Caco-2 (cell line): ENCODE measurements at regions not wholly inside any gene's neighbourhood (a gene's known extent, or its start where the extent isn't known, plus 50 kb on each side); places are given as distances from the start of the nearest gene placed in this dataset.

Source experiments
- BruUV-seq: library from RNA; stranded (reverse); fragments of 400-500 nt; replicated peaks from 2 replicates; lab custom pipeline; 2021; lab: Mats Ljungman, UMichigan
- CTCF ChIA-PET: fragments of 300-600 bp; sonication (Branson Sonifier 250); formaldehyde crosslinking; loops from one replicate; lab custom pipeline; 2022; ENCODE audit warnings: antibody characterized with exemption; lab: Charles Lee
- POLR2A ChIA-PET: fragments of 300-600 bp; sonication (Branson Sonifier 250); formaldehyde crosslinking; loops from one replicate; lab custom pipeline; 2022; ENCODE audit warnings: antibody characterized with exemption; lab: Charles Lee
- DNase-seq, 2 experiments: peaks; one replicate each; pipeline versions ENCODE4 v3.0.0 to v3.0.0-alpha.2; 2020 to 2022
- H3K27me3 ChIP-seq: replicated peaks from 2 replicates; pipeline ENCODE4 v1.6.0; 2011; ENCODE audit warnings: low read length; ENCODE audit not compliant: control insufficient read depth, insufficient read depth
- H3K36me3 ChIP-seq: 2 replicates; pipeline ENCODE4 v1.5.1; 2011; ENCODE audit warnings: low read length; ENCODE audit not compliant: control insufficient read depth, insufficient read depth
- H3K4me1 ChIP-seq: fragments of 250-450 bp; sonication (Bioruptor Pico); 2 replicates; pipeline ENCODE4 v1.5.1; 2020; ENCODE audit warnings: mild to moderate bottlenecking
- H3K4me3 ChIP-seq: 2 replicates; pipeline ENCODE4 v1.5.1; 2011; ENCODE audit warnings: low read depth, mild to moderate bottlenecking, control low read depth, low read length
- H3K9me3 ChIP-seq: fragments of 250-450 bp; sonication (Bioruptor Pico); 2 replicates; pipeline ENCODE4 v1.5.1; 2020; ENCODE audit warnings: mild to moderate bottlenecking, moderate library complexity
- H3K27ac Mint-ChIP-seq: one replicate; pipeline ENCODE4 v1.8.0; 2022; ENCODE audit warnings: mixed read lengths; ENCODE audit not compliant: unreplicated experiment
- H3K27me3 Mint-ChIP-seq: one replicate; pipeline ENCODE4 v1.8.0; 2022; ENCODE audit warnings: mixed read lengths; ENCODE audit not compliant: insufficient read depth, unreplicated experiment
- H3K36me3 Mint-ChIP-seq: one replicate; pipeline ENCODE4 v1.8.0; 2022; ENCODE audit warnings: mild to moderate bottlenecking, mixed read lengths; ENCODE audit not compliant: insufficient read depth, unreplicated experiment
- H3K4me1 Mint-ChIP-seq: one replicate; pipeline ENCODE4 v1.8.0; 2022; ENCODE audit warnings: low read depth, mixed read lengths; ENCODE audit not compliant: unreplicated experiment
- H3K4me3 Mint-ChIP-seq: one replicate; pipeline ENCODE4 v1.8.0; 2022; ENCODE audit warnings: mild to moderate bottlenecking, moderate library complexity, mixed read lengths; ENCODE audit not compliant: unreplicated experiment
- H3K9me3 Mint-ChIP-seq: one replicate; pipeline ENCODE4 v1.8.0; 2022; ENCODE audit warnings: mixed read lengths; ENCODE audit not compliant: unreplicated experiment
- intact Hi-C: fragments of 100-400 bp; cut with micrococcal nuclease; formaldehyde crosslinking; loops from one replicate; pipeline ENCODE4 v1.10.0; 2022; ENCODE audit not compliant: unreplicated experiment
- TF ChIP-seq, protein P1 (sequence below), 2 experiments: fragments of 200-600 bp in 1 of 2; IDR thresholded peaks; 1 replicate in 1 of 2; 2 replicates in 1 of 2; pipeline versions ENCODE4 v1.5.1 to v1.8.0; 2011 to 2022; ENCODE audit warnings: antibody characterized with exemption in 1 of 2, control low read depth in 1 of 2, inconsistent platforms in 1 of 2, low read depth in 1 of 2, low read length in 1 of 2, mild to moderate bottlenecking in 1 of 2, moderate library complexity in 1 of 2; ENCODE audit not compliant: insufficient read depth in 1 of 2, severe bottlenecking in 1 of 2, unreplicated experiment in 1 of 2

DNA sequence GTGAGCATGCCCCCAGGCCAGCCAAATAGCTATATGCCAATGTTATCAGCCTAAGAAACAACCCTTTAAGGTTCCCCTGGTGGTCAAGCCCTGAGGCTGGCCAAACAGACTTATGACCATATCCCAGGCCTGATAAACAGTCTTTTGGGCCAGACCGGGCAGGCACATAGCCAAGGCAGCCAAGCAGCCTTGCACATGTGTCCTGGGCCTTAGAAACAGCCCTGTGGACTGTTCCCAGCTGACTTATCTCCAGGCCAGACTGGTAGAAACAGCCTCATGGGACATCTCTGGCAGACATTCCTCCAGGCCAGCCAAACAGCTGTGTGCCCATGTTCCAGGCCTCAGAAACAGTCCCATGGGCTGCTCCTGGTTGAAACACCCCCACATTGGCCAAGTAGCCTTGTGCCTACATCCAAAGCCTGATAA is 295.0 kb upstream of the MGAT4C start:
- no peaks in the 10 kb centered on the region for H3K27me3 ChIP-seq
- Mint-ChIP-seq H3K9me3 (no peaks in the 10 kb centered on the region), H3K4me3 (no peak overlapping the region), H3K4me1 (no peaks in the 10 kb centered on the region), H3K36me3 (no peaks in the 10 kb centered on the region), H3K27me3 (no peaks in the 10 kb centered on the region), H3K27ac (no peak overlapping the region)
- intact Hi-C loops, result no loop called here
- no peaks in the 10 kb centered on the region for H3K9me3 ChIP-seq
- H3K4me3 ChIP-seq, result no peak overlapping the region
- no peak for DNase-seq
- no peaks in the 10 kb centered on the region for H3K4me1 ChIP-seq
- CTCF ChIA-PET, result no interaction called here
- POLR2A ChIA-PET, result no interaction called here
- no peaks in the 10 kb centered on the region for H3K36me3 ChIP-seq
- TF ChIP-seq, protein P1, sequence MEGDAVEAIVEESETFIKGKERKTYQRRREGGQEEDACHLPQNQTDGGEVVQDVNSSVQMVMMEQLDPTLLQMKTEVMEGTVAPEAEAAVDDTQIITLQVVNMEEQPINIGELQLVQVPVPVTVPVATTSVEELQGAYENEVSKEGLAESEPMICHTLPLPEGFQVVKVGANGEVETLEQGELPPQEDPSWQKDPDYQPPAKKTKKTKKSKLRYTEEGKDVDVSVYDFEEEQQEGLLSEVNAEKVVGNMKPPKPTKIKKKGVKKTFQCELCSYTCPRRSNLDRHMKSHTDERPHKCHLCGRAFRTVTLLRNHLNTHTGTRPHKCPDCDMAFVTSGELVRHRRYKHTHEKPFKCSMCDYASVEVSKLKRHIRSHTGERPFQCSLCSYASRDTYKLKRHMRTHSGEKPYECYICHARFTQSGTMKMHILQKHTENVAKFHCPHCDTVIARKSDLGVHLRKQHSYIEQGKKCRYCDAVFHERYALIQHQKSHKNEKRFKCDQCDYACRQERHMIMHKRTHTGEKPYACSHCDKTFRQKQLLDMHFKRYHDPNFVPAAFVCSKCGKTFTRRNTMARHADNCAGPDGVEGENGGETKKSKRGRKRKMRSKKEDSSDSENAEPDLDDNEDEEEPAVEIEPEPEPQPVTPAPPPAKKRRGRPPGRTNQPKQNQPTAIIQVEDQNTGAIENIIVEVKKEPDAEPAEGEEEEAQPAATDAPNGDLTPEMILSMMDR (IDR thresholded peaks at IDR 0.05; ENCODE audit: insufficient read depth in 1 of 2, low read depth in 1 of 2, low read length in 1 of 2, severe bottlenecking in 1 of 2, unreplicated experiment in 1 of 2), result no peak
- no TSS peak for BruUV-seq

DNA sequence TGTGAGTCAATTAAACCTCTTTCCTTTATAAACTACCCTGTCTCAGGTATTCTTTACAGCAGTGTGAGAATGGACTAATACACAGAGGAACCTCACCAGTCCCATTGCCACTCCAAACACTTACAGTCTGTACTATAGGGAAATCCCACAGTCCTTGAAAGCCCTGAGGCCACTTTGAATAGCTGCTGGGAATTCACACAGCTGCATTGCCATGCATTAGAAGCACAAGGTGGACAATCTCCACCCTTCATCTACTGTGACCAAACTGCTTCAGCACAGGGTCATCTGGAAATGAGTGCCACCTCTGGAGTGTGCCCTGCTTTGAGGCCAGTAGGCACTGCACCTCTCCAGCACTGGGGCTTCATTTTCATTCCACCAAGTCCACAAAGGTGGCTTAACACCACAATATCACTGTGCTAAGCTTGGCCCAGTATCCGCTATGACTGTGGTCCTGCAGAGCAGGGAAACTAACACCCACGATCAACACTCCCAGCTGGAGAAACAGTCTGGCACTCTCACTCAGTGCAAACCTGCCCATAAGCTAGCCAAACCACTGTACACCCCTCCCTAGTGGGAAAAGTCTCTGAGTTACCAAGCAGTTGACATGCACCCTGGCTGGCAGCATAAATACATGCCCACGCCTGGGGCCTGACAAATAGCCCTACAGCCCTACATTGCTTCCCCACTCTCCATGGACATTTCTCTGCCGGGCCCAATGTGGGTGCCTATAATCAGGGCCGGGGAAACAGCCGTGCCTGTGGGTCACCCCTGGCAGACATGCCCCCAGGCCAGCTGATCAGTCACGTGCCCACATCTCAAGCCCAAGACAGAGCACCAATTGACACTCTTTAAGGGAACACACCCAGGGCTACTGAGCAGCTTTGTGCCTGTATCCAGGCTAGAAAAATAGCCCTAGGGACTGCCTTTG is 294.3 kb upstream of the MGAT4C start:
- DNase-seq, result no peak
- Mint-ChIP-seq H3K4me3 (no peak overlapping the region), H3K36me3 (no peaks in the 10 kb centered on the region), H3K27me3 (no peaks in the 10 kb centered on the region), H3K9me3 (no peaks in the 10 kb centered on the region), H3K27ac (no peak overlapping the region), H3K4me1 (no peaks in the 10 kb centered on the region)
- BruUV-seq, result no TSS peak
- no peaks in the 10 kb centered on the region for H3K36me3 ChIP-seq
- intact Hi-C loops, result no loop called here
- no peaks in the 10 kb centered on the region for H3K27me3 ChIP-seq
- no peaks in the 10 kb centered on the region for H3K4me1 ChIP-seq
- H3K9me3 ChIP-seq, result no peaks in the 10 kb centered on the region
- TF ChIP-seq, protein P1 (IDR thresholded peaks at IDR 0.05; ENCODE audit: insufficient read depth in 1 of 2, low read depth in 1 of 2, low read length in 1 of 2, severe bottlenecking in 1 of 2, unreplicated experiment in 1 of 2), result no peak
- ChIA-PET CTCF (no interaction called here), POLR2A (no interaction called here)
- H3K4me3 ChIP-seq, result no peak overlapping the region

DNA sequence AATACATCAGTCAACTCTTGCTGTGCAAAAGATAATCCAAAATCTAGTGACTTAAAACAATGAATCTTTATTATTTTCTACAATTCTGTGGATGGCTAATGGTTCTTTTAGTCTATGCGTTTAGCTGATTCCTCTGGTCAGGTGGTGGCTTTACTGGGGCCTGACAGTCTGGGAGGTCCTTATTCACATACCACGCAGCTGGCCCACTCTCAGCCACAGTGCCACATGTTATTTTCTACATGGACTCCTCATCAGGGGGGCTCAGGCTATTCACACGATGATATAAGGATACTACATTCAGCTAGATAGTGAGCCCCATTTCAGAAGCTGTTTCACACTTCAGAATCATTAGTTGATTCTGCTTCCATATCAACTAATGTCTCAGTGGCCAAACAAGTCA is 287.5 kb upstream of the MGAT4C start:
- H3K36me3 ChIP-seq, result no peaks in the 10 kb centered on the region
- intact Hi-C loops, result no loop called here
- no peaks in the 10 kb centered on the region for H3K4me1 ChIP-seq
- BruUV-seq, result no TSS peak
- no peak overlapping the region for H3K4me3 Mint-ChIP-seq
- no peaks in the 10 kb centered on the region for H3K9me3 ChIP-seq
- H3K27me3 ChIP-seq, result no peaks in the 10 kb centered on the region
- H3K4me1 Mint-ChIP-seq, result no peaks in the 10 kb centered on the region
- DNase-seq, result no peak
- H3K27ac Mint-ChIP-seq, result no peak overlapping the region
- H3K27me3 Mint-ChIP-seq, result no peaks in the 10 kb centered on the region
- H3K9me3 Mint-ChIP-seq, result no peaks in the 10 kb centered on the region
- H3K36me3 Mint-ChIP-seq, result no peaks in the 10 kb centered on the region
- ChIA-PET CTCF (no interaction called here), POLR2A (no interaction called here)
- no peak overlapping the region for H3K4me3 ChIP-seq
- TF ChIP-seq, protein P1 (IDR thresholded peaks at IDR 0.05; ENCODE audit: insufficient read depth in 1 of 2, low read depth in 1 of 2, low read length in 1 of 2, severe bottlenecking in 1 of 2, unreplicated experiment in 1 of 2), result no peak
